Testis (tissue), 2 donors: ENCODE measurements at regions not wholly inside any gene's neighbourhood (a gene's known extent, or its start where the extent isn't known, plus 50 kb on each side); places are given as distances from the start of the nearest gene placed in this dataset.

Source experiments
- CTCF ChIP-seq, 3 experiments: fragments of 450-650 bp in 2 of 3; fragments of 200-600 bp in 1 of 3; sonication (generic) in 1 of 3; IDR thresholded peaks; one replicate each; pipeline ENCODE4 v1.5.1; 2016 to 2019; ENCODE audit warnings: antibody characterized with exemption in 3 of 3, mild to moderate bottlenecking in 2 of 3, moderate library complexity in 1 of 3
- POLR2A ChIP-seq: fragments of 450-650 bp; IDR thresholded peaks from one replicate; pipeline ENCODE4 v1.6.1; 2017; ENCODE audit warnings: antibody characterized with exemption, mild to moderate bottlenecking, moderate library complexity

DNA sequence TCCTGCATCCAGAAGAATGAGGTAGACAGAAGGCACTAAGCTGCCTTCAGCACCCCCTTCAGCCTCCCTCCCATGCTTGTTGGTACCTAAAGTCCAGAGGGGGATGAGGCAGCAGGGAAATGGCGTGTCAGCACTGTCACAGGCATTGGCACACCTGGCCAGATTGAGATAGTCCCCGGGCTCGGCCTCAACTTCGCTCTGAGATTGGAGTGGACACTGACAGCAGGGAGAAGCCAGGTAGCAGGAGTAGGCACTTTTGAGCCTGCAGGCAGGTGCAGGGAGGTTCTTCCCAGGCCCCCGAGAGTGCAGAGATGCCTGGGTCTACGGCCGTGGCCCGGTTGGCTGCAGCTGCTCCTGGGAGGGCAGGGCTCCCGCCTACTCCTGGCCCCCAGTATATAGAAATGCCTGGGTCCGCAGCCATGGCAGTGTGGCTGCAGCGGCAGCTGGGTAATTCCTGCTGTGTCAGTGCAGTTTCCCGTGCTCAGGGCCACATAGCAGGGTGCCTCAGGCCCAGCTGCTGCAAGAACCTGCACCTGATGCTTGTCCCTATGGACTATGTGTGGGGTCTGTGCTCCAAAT is 160.3 kb downstream of the SLITRK6 start:
- TF ChIP-seq CTCF (IDR thresholded peaks at IDR 0.05) (no peak), POLR2A (no peak)
